HG03378 (cell line): ENCODE measurements at regions not wholly inside any gene's neighbourhood (a gene's known extent, or its start where the extent isn't known, plus 50 kb on each side); places are given as distances from the start of the nearest gene placed in this dataset.
"Not testable (repeated sequence)": the region's sequence is repeated elsewhere in the genome, so short reads cannot be mapped to it uniquely, and the experiment has no call there.

ENCODE experiments used
- ATAC-seq: cut with Tn5 transposase; IDR thresholded peaks from one replicate; pipeline ENCODE4 v1.9.1; 2021; ENCODE audit warnings: mild to moderate bottlenecking, moderate library complexity; ENCODE audit not compliant: unreplicated experiment

DNA sequence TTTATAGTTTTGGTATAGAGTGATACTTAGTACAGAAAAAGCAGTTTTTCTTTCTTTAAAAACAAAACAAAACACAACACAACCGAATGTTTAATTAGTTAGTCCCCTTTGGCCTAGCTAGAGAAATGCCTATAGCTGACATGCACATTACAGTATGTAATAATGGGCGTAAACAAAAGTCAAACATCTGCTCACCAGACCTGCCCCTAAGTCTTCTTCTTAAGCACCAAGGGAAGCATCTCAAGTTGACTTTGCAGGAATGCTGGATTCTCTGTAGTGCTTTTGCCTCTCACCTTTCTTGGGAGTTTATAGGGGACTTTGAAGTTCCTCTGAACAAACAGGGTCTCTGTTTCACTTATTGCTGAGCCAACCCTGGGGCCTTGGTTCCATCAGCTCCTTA lies 143.7 kb downstream of the TM2D1 start:
- no peak for ATAC-seq

DNA sequence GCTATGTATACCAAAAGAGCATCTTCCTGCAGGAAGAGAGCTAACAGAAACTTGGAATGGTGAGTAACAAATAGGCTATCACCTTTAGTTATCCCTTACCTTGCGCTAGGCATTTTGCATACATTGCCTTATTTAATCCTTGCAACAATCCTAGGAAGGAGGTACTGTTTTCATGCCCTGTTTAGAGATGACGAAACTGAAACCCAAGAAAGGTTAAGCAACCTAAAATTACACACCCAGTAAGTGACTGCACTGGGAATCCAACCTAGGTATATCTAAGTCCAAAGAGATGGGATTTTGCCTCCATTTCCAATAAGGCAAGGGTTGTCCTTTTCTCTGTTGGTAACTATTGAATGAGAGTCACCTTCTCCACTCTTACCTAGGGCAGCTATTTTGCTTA lies 144.5 kb downstream of the TM2D1 start:
- ATAC-seq = no peak

DNA sequence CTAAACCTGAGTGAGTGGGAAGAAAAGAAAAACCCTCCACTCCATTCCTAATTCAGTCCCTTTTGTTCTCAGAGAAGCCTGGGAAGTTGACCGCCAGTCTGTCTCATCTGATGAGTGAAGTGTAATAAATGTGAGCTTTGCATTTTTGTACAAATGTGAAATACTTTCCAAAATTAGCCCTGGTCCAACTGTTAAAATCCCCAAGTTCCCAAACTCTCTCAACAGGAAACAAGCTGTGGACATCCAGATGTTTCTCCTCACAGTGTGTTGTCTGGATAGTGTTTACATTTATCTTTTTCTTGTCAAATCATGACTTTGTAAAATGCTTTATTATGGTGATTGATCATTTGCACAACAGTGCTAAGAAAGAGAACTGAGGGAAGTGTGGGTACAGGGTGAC lies 145.1 kb downstream of the TM2D1 start:
- ATAC-seq = no peak

DNA sequence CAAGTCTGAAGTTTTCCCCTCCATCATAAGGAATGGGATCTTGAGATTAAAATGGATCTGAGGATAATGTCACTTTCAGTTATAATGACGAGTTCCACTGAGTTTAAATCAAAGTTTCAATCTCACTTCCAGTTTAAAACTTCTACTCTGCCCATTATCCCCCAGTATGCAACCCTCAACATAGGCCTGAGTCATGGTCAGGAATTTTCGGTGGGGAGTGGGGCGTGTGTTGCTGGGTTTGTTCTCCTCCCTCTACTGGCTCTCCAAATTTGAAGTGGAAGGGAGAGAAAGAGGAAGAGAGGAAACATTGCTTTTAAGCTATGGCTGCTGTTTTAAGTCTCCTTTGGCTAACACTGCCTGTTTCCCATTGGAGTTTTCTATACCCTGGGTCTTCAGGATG lies 152.9 kb downstream of the TM2D1 start:
- no peak for ATAC-seq

DNA sequence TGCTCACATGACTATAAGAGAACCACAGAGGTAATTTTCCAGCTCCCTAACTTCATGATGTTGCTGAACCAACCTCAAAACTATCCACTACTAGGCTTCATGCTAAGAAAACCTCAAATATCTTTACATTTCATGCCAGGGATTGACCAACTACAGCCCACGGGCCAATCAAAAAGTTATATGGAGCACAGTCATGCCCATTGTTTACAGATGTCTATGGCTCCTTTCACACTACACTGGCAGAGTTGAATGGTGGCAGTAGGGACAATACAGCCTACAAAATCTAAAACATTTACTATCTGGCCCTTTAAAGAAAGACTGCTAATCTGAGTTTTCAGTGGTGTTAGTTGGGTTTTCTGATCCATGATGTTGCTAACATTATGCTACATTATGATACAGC lies 154.8 kb downstream of the TM2D1 start:
- no peak for ATAC-seq

DNA sequence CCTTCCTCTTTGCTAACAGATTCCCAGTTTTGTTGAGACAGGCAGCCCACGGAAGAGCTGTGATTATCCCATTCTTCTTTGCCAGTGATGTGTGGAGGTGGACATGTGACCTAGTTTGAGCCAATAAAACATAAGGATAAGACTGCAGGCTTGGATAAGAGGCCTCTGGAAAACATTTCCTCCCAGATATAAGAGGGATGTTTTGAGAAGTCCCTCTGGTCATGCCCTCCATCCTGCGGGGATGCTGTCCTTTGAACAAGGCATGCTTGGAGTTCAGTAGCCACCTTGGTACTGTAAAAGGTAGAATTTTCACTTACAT lies 155.7 kb downstream of the TM2D1 start:
- ATAC-seq = no peak

DNA sequence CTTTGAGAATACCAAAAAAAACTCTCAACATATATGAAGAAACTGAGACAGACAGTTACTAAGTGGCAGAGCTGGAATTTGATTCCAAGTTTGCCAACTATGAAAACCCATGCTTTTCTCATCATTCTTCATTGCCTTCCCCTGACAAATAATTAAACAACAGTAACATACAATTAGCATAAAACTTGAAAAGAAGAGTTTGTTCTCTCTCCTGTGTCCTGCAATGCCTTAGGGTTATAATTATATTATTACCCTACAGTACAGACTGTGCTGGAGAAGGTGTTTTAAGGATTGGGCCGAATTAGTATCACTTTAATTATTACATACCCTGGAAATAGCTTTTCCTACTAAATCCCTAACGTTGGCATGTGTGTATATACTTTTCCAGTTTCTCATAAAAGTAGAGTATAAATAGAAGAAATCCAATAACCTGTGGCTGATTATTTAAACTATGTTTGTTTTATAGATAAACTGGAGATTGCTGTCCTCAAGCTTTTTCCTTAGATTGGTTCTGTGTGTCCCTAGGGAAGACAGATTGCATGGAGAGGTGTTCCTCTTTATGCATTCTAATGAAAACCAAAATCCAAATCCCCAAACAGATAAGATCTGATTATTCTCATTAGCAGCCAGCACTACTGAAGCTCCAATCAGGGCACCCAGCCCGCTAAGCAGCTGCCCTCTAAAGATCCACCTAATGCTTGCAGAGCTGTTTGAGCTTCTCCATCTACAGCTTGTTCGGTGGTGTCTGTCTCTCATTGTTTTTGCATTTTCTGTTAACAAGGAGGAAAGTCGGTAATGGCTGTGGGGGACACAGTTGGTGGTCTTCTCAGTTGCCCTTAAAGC lies 156.3 kb downstream of the TM2D1 start:
- ATAC-seq = no peak

DNA sequence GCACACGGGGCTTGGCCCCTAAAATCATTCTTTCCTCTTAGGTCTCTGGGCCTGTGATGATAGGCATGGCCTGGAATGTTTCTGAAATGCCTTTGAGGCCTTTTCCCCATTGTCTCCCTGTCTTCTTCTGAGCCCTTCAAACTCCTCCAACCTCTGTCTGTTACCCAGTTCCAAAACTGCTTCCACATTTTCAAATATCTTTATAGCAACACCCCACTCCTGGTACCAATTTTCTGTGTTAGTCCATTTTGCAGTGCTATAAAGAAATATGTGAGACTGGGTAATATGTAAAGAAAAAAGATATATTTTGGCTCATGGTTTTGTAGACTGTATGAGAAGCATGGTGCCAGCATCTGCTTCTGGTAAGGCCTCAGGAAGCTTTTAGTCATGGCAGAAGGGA lies 158.8 kb downstream of the TM2D1 start:
- no peak for ATAC-seq

DNA sequence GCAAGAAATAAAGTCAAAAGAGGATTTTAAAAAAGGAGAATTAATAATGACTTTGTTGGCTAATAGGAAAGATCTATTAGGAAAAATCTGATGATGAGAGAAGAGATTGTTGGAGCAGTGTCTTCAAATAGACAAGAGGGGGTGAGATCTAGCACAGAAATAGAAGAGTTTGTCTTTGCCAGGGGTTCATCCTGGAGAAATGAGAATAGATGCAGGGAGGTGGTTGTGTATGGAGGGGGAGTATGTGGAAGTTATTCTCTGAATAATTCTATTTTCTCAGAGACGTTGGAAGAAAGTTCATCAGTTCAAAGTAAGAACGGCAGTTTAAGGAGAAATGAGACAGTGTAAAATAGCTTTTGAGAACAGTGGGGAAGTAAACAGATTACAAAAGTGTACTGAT lies 161.3 kb downstream of the TM2D1 start:
- ATAC-seq = no peak

DNA sequence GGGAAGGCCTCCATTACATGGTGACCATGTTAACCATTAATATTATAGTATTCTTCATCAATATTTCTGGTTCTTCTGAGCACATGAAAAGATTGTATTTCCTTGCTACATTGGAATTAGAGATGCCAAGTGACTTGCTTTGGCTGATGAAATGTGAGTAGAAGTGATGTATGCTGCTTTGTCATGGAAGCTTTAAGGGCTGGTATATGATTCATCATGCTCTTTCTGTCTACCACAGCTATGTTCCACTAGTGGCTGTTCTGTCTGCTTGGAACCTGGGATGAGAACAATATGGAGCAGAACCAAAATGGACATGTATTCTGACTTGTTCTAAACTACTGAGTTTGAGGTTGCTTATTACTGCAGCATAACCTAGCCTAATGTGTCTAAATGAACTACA lies 163.3 kb downstream of the TM2D1 start:
- ATAC-seq = no peak

DNA sequence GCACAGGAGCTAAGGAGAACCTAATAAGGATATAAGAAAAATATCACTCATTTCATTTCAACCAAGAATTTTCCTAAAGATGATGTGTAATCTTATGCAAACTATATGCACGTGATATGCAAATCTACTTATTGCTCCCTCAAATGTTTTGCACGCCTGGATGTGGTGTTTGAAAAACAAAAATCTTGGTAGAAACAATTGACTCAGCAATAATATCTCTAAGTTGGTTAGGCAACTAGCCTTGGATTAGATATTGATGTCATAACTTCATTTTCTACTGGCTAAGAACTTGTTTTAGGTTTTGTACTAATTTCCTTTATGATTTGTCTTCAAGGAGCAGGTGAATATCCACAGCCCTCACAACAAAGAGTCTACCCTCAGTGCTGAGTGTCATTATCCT lies 164.6 kb downstream of the TM2D1 start:
- no peak for ATAC-seq

DNA sequence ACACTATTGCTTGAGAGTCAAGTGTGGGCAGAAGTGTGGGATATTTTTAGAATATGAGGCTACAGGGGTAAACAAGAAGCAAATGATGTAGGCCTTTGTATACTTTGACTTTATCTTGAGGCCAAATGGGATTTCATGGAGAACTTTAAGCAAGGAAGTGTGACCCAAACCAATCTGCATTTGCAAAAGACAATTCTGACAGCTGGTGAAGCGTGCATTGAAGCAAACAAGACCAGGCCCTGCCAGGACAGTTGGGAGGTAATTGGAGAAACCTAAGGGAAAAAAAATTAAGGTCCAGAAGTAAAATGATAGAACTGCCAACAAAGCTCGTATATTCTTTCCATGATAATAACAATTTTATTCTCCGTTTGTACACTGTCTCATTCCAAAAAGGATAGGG lies 168.3 kb downstream of the TM2D1 start:
- no peak for ATAC-seq

DNA sequence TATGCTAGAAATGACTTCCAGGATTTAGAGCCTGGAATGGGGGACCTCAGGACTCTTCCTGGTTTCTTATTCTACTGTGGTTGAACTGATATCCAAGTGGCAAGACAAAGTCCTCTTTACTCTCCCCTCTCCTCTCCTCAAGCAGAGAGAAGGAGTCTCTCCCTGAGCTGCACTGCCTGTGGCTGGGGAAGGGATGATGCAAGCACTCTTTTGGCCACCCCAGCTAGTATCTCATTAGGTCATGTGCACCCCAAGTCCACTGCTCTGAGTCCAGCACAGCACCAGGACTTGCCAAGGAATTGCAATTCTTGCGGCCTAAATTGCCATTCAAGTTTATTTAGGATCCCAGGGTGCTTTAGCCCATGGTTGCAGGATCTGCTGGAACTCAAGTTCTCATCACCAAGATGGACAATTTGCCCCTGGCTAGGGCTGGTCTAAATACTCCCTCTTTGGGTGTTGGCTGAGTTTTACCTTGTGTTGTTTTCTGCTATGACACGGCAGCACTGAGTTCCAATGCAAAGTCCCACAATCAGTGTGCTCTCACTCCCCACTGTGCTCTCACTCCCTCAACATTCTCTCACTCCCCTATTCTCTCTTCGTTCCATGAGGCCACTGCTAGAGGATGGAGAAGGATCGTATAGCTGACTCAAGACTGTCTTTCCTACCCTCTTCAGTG lies 172.2 kb downstream of the TM2D1 start:
- no peak for ATAC-seq

DNA sequence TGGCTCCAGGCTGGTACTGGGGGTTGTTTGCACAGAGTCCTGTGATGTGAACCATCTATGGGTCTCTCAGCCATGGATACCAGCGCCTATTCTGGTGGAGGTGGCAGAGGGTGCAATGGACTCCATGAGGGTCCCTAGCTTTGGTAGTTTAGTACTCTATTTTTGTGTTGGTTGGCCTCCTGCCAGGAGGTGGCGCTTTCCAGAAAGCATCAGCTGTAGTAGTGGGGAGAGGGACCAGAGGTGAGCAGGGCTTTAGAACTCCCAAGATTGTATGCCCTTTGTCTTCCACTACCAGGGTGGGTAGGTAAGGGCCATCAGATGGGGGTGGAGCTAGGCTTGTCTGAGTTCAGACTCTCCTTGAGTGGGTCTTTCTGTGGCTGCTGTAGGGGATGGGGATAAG lies 177.6 kb downstream of the TM2D1 start:
- ATAC-seq = not testable (repeated sequence)

DNA sequence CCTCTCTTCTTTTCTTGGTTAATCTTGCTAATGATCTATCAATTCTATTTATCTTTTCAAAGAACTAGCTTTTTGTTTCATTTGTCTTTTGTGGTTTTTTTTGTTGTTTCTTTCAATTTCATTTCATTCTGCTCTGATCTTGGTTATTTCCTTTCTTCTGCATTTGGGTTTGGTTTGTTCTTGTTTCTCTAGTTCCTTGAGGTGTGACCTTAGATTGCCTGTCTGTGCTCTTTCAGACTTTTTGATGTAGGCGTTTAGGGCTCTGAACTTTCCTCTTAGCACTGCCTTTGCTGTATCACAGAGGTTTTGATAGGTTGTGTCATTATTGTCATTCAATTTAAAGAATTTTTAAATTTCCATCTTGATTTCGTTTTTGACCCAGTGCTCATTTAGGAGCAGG lies 180.1 kb downstream of the TM2D1 start:
- ATAC-seq = not testable (repeated sequence)

DNA sequence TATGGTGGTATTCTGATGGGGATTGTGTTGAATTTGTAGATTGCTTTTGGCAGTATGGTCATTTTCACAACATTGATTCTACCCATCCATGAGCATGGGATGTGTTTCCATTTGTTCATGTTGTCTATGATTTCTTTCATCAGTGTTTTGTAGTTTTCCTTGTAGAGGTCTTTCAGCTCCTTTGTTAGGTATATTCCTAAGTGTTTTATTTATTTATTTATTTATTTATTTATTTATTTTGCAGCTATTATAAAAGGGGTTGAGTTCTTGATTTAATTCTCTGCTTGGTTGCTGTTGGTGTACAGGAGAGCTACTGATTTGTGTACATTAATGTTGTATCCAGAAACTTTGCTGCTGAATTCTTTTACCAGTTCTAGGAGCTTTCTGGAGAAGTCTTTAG lies 181.4 kb downstream of the TM2D1 start:
- not testable (repeated sequence) for ATAC-seq

DNA sequence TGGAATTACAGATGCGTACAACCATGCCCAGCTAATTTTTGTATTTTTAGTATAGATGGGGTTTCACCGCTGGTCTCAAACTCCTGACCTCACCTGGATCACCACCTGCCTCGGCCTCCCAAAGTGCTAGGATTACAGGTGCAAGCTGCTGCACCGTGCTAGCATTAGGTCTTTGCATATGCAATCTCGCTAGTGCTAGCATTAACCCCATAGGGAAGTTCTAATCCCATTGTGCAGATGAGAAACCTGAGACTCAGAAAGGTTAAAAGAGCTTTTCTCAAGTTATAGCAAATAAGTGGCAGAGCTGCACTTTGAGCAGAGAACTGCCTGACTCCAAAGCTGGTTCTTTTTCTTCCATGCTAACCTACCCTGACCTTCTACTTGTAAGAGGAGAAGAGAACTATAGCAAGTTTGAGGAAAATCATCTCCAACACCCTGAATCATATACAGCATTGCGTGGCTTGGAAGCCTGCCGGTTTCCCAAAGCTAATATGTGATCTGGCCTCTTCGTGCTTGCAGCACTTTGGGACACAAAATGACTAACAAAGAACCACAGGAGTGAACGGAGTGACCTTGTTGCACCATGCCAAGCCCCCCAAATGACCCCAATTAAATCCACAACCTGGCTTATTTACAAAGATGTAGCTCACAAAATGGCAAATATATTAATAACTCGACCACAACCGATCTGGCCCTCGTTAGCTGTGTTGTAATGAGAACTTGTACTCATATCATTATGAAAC lies 185.1 kb downstream of the TM2D1 start:
- ATAC-seq = no peak

DNA sequence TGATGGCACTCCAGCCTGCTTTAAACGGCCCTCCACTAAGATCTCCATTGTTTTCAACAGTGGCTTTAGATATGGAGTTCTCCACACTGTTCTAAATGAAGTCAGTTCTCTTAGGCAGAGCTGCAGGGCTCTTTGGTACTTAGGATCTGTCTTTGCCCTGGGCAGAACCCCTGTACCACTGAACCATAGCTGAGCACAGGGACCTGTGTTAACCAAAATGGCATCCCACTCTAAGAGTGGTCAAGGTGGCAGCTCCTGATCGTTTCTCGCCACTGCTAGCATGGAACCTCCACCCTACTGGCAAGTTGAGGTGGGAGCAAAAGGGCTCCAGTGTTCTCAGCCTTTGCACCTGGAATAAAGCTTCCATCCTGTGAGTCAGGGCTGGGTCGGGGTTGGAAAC lies 186.7 kb downstream of the TM2D1 start:
- ATAC-seq = no peak

DNA sequence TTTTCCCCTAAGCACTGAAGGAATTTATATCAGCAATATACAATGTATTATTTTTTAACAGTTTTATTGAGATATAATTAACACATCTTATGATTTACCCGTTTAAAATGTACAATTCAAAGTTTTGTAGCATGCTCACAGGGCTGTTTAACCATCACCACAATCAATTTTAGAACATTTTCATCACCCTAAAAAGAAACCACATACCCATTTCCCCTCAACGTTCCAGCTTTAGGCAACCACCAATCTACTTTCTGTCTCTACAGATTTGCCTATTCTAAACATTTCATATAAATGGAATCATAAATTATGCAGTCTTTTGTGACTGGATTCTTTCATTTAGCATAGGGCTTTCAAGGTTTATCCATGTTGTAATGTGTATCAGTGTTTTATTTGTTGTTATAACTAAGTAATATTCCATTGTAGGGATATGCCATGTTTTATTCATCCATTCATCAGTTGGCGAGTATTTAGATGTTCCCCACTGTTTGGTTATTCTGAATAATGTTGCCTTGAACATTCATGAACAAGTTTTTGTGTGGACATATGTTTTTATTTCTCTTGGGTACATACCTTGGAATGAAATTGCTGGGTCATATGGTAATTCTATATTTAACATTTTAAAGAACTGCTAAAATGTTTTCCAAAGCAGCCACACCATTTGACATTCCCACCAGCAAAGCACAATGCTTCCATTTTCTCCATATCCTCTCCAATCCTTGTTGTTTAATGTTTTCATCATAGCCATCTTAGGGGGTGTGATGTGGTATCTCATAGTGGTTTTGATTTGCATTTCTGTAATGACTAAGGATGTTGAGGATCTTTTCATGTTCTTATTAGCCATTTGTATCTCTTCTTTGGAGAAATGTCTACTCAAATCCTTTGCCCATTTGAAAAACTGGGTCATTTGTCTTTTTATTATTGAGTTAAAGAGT lies 188.5 kb downstream of the TM2D1 start:
- no peak for ATAC-seq

DNA sequence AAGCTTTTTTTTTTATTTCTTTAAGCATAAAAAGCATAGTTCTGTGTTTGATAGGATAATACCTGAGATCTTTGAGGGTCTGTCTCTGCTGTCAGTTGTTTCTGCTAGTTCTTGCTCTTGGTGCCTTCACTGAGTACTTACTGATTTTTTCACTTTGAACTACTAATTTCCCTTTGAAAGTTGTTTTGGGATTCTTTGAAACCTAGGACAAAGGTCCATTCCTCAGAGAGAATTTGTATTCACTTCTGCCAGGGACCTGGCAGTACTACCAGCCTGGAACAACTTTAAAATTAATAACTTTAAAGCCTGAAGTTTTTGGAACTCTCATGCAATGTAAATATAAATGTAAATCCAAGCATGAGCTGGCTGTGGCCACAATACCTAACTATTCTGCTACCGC lies 190.1 kb downstream of the TM2D1 start:
- ATAC-seq = no peak

DNA sequence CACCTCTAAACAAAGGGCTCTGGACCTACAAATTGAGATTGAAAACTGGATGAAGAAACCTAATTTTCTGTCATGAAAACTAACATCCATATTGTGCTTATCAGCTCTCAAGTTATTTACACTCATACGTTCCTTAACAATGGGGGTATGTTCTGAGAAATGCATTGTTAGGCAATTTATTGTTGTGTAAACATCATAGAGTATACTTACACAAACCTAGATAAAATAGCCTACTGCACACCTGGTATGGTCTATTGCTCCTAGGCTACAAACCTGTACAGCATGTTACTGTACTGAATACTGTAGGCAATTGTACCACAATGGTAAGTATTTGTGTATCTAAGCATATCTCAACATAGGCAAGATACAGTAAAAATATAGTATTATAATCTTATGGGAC lies 191.4 kb downstream of the TM2D1 start:
- no peak for ATAC-seq
